HG03066 (cell line): ENCODE measurements at regions not wholly inside any gene's neighbourhood (a gene's known extent, or its start where the extent isn't known, plus 50 kb on each side); places are given as distances from the start of the nearest gene placed in this dataset.

Experiments used
- ATAC-seq: cut with Tn5 transposase; IDR thresholded peaks from one replicate; pipeline ENCODE4 v1.9.1; 2021; ENCODE audit warnings: low read depth; ENCODE audit not compliant: unreplicated experiment

- no peak for ATAC-seq
These were observed 310.8 kb downstream of the GALR1 start for GRCh38 chr18:77560341-77560992.

DNA sequence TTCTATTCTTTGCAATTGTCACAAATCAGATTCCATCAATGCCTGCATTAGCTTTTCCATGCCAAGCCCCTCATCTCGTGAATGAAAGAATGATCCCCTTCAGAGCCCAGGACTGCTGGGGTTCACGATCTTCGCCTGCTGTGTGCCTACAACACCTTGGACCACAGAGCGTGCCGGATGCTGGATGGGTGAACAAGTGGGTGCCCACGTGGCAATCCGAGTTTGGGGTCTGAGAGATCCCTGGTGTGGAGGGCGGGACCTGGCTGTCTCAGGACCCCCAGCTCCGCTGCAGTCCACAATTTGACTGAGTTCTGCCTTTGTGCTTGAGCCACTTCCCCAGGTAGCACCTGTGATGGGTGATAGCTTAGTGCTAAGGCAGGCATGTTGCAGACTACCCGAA is 317.0 kb downstream of the GALR1 start:
- no peak for ATAC-seq

- ATAC-seq = no peak
These were observed 317.6 kb downstream of the GALR1 start for GRCh38 chr18:77567205-77567604.

DNA sequence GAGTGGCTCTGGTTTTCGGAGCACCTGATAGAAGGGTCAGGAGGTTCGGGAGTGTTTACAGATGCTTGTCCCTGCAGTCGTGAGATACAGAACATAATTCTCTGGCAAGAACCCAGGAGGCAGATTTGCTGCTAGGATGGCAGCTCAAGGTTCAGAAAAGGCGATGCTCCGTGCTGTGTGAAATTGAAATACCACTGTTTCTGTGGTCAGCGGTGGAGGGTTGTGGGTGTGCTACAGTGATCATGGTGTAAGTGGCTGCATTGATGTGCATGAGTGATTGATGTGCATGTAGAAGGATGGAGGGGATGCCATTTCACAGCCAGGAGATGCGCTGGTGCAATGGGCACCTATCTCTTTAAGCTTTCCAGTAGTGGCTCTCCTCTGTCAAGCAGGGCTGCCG is 322.1 kb downstream of the GALR1 start:
- no peak for ATAC-seq

- no peak for ATAC-seq
These were observed 322.9 kb downstream of the GALR1 start for GRCh38 chr18:77572537-77572936.

GRCh38 chr18:77573571-77573970 is 323.9 kb downstream of the GALR1 start:
- no peak for ATAC-seq

DNA sequence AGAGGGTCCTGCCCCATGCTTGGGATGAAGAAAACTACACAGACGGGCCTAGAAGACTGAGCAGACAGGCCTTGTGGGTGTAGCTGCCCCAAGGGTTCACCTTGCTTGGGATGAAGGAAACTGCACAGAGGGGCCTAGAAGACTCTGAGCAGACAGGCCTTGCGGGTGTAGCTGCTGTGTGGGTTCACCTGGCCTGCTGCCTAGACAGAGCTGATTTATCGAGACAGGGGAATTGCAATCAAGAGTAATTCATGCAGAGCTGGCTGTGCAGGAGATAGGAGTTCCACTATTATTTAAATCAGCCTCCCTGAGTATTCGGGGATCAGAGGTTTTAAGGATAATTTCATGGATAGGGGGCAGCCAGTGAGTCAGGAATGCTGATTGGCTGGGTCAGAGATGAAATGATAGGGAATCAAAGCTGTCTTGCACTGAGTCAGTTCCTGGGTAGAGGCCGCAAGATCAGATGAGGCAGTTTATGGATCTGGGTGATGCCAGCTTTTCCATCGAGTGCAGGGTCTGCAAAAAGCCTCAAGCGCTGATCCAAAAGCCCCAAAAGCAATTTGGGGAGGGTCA is 341.4 kb downstream of the GALR1 start:
- ATAC-seq = no peak

GRCh38 chr18:77597726-77598125 is 348.1 kb downstream of the GALR1 start:
- ATAC-seq = no peak

DNA sequence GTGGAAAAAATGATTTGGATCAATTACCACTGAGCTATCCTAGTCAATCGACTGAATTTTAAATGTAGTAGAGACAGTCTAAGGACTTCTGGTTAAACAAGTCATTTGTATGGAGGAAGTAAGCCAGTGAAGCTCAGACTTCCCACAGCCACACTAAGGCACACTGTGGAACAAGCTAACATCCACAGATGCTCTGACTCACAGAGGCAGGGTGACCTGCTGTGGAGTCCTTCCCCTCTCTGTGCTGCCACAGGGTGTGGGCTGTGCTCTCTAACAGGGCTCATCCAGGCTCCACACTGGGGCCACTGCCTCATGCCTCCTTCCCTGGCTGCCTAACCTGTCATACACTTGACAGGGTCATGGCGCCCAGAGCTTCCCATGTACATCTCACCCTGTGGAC is 351.0 kb downstream of the GALR1 start:
- no peak for ATAC-seq

DNA sequence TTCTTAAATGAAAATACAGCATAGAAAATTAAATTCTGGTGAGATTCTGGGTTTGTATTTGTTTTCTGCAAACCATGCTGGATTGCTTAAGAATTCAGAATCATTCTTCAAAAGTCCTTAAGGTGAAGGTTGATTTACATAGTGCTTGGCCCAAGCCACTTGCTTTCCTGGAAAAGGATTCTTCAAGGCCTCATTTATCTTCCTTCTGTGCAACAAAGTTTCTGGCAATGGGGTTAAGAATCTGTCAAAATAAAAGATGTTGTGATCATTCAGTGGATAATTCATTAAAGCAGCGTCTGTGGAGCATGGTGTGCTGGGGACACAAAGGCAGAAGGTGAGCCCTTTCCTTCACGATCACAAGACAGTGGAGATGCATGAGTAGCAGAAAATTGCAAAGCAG is 351.9 kb downstream of the GALR1 start:
- no peak for ATAC-seq

GRCh38 chr18:77607087-77607486 is 357.4 kb downstream of the GALR1 start:
- no peak for ATAC-seq

DNA sequence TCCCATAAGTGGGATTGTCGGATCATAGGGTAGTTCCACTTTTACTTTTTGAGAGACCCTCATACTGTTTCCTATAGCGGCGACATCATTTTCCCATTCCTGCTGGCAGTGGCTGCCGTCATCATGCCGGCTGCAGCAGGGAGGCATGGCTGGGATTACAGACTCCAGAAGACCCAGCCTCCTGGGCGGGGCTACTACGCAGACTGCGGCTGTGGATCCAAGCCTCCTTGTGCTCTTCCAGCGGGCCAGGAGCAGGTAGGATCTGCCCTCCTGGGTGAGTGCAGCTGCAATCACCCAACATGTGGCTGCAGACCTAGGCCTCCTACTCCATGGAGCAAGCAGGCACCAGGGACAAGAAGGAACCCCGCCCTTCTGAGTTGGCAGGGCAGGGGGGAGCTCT is 359.2 kb downstream of the GALR1 start:
- no peak for ATAC-seq

GRCh38 chr18:77617694-77618093 is 368.0 kb downstream of the GALR1 start:
- ATAC-seq = no peak

DNA sequence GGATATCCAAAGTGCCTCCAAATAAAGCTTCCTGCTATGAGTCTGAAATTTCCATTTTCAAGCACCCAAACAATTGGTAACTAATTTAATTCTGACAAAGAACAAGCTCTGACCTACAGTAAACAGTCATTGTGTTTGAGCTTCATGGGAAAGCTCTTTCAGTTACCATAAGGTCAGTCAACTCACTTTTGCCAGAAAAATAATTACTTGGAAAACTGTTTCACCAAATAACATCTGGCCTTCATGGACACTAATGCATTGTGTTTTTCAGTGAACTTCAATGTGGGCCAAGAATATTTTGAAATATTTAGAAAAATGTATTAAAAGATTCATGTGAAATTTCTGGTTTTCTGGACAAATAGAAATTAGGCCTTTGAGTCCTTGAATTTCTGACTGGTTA is 369.9 kb downstream of the GALR1 start:
- ATAC-seq = no peak

DNA sequence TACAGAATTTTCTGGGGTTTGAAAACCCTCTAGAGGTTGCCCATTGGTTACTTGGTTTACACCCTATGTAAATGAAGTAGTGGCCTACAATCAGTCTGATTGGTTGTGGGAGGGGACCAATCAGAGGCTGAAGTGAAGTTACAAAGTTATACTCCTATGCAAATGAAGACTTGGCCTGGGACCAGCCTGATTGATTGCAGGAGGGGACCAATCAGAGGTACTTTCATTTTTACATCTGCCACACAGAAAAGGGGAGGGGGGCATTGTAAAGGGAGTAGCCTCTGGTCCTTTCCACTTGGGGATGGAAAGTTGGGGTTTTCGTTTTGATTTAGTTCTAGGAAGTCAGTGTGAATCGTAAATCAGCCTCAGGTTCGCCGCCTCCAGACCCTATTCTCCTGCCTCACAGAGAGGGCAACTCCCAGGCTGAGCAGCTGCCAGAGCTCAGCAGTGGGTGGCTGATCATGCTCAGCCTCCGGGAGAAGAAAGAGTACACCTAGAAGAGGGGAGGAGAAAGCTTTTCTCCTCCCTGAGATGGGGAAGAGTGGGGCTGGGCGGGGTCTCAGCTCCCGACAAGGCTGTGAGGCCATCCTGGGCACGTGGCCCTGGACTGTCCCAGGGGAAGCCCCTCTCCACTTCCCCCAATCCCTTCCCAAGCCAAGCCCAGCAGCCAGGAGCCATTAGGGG is 372.5 kb downstream of the GALR1 start:
- no peak for ATAC-seq

DNA sequence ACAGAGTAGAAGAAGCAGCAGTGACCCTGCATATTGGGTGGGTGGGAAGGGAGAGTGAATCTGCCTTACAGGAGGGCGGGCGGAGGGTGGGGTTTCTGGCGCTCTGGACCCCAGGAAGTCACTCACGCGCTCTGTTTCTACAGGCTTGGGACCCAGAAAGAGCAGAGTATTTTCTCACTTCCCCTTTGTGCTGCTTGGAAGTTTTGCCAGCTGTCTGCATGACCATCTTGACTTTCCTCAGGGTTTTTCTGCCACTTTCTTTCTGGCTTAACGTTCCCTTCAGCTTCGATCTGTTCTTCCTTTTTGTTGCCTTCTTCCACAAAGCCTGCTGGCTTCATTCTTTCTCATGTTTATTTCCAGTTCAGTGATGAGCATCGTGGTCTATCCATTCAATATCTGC is 383.1 kb downstream of the GALR1 start:
- ATAC-seq = no peak

DNA sequence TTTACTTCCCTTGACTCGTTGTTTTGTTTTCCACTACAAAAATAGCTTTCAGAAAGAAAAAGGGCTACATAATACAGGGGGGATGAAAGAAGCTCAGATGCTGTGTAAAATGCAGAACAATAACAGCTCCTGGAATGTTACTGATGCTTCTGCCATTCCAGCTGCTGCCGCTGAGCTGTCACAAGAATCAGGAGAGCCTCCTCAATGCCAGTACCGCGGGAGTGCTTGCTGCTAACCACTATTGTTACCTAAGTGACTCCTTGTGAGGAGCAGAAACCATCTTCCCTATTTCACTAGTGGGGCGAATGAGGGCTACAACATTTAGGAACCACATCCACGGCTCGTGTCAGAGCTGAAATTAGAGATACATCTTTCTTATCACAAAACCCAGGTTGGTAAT is 384.8 kb downstream of the GALR1 start:
- ATAC-seq = no peak

GRCh38 chr18:77635451-77635850 is 385.8 kb downstream of the GALR1 start:
- no peak for ATAC-seq

DNA sequence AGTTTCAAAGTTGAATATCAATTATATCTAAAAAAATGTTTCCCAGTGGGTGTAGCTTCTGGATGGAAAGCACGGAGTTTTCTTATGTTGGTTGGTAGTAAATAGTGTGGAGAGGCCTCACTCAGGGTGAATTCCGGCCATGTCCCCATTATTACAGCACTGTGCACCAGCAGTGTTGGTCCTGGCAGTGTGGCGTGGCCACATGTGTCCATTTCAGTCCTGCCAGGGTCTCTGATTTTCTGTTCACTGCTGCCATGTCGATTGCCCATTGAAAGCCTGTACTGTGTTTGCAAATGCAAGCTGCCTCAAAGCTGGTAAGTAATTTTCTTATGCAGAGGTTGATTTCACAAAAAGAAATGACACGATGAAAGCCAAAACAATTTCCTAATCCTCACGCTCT is 386.2 kb downstream of the GALR1 start:
- no peak for ATAC-seq

DNA sequence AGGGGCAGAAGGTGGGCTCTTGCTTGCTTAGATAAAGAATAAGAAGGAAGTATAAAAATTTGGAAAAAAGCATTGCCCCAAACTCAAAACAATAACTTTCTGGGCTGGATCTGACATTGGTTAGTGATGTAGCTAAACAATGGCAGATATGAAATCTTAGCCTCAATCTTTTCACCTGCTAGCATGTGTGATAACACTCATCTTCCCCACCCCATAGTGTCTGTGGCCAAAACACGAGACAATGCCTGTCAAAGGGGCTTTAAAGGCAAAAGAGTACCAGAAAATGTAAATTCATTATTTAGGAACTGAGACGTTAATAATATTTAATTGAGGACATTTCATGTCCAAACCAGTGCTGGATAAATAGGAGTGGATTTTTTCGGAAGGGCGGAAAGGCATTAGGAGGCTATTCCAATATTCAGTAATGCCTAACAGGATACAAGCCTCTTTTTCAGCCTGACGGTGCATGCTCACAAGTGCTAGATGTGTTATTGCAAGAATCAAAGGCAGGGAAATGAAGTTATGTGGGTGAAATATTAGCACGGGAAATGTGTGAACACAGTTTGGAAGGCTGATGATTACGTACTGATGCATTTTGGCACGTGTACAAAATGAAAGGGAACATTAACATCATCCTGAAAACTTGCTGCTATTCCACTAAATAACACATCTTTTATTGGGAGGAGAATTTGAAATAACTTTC is 395.7 kb downstream of the GALR1 start:
- ATAC-seq = no peak

GRCh38 chr18:77647472-77647871 is 397.8 kb downstream of the GALR1 start:
- ATAC-seq = no peak

- no peak for ATAC-seq
These were observed 398.8 kb downstream of the GALR1 start for GRCh38 chr18:77648411-77648810.
